ENCODE measurements at regions not wholly inside any gene's neighbourhood (a gene's known extent, or its start where the extent isn't known, plus 50 kb on each side); places are given as distances from the start of the nearest gene placed in this dataset.
A peak's percentile ranks its signal among the peaks of the same experiment; 100 is the strongest.
"Not testable (repeated sequence)": the region's sequence is repeated elsewhere in the genome, so short reads cannot be mapped to it uniquely, and the experiment has no call there.

- H3K9me3 ChIP-seq; H3K4me3 ChIP-seq (ENCODE audit: control insufficient read depth in 1 of 2, extremely low read depth in 1 of 2, low read length in 1 of 2); H3K27me3 ChIP-seq (replicated peaks in 1 of 2; ENCODE audit: control insufficient read depth in 2 of 2, extremely low read depth in 1 of 2, insufficient read depth in 2 of 2, low read length in 1 of 2); H3K36me3 ChIP-seq (ENCODE audit: control insufficient read depth in 2 of 2, extremely low read depth in 1 of 2, insufficient read depth in 1 of 2, low read length in 1 of 2); H3K27ac ChIP-seq (ENCODE audit: low read length); H3K4me1 Mint-ChIP-seq; CTCF ChIA-PET; POLR2A ChIA-PET; H3K27me3 Mint-ChIP-seq; ATAC-seq (replicated peaks in 1 of 4); H3K4me1 ChIP-seq (ENCODE audit: control insufficient read depth in 1 of 2, extremely low read depth in 1 of 2, insufficient read depth in 2 of 2, low read length in 2 of 2); DNase-seq; H3K27ac Mint-ChIP-seq; H3K4me3 Mint-ChIP-seq; H3K36me3 Mint-ChIP-seq: not testable (repeated sequence)
- peaks cover 13 to 25% (median 14%) of the 10 kb centered on the region in 3 donors for H3K9me3 Mint-ChIP-seq
- WGBS (ENCODE audit: insufficient coverage), result no CpG with 5 or more reads among the region's 1 CpG
Measured at GRCh38 chr9:108731292-108731691, 124.5 kb downstream of the ACTL7B start.

GRCh38 chr9:108727580-108728111 lies 128.1 kb downstream of the ACTL7B start:
- CTCF ChIA-PET, result no interaction called here
- H3K4me1 ChIP-seq (ENCODE audit: control insufficient read depth in 1 of 2, extremely low read depth in 1 of 2, insufficient read depth in 2 of 2, low read length in 2 of 2), result no peaks in the 10 kb centered on the region
- no peak overlapping the region for H3K27ac Mint-ChIP-seq
- no peaks in the 10 kb centered on the region for H3K36me3 ChIP-seq (ENCODE audit: control insufficient read depth in 2 of 2, extremely low read depth in 1 of 2, insufficient read depth in 1 of 2, low read length in 1 of 2)
- DNase-seq (peak in 1 of 35 experiments; percentile 4), ATAC-seq (replicated peaks in 1 of 4) (no peak)
- no peaks in the 10 kb centered on the region for H3K4me1 Mint-ChIP-seq
- peaks cover 0 to 4% of the 10 kb centered on the region in 2 experiments for H3K27me3 ChIP-seq (replicated peaks in 1 of 2; ENCODE audit: control insufficient read depth in 2 of 2, extremely low read depth in 1 of 2, insufficient read depth in 2 of 2, low read length in 1 of 2)
- 25% methylated on average over 1 of the region's 2 CpGs for WGBS (ENCODE audit: insufficient coverage)
- H3K27ac ChIP-seq (ENCODE audit: low read length), result no peak overlapping the region
- no peaks in the 10 kb centered on the region for H3K9me3 ChIP-seq
- no peaks in the 10 kb centered on the region for H3K36me3 Mint-ChIP-seq
- H3K4me3 ChIP-seq (ENCODE audit: control insufficient read depth in 1 of 2, extremely low read depth in 1 of 2, low read length in 1 of 2), result no peak overlapping the region
- peaks cover 8 to 16% (median 9%) of the 10 kb centered on the region in 3 donors for H3K9me3 Mint-ChIP-seq
- no peak overlapping the region for H3K4me3 Mint-ChIP-seq
- H3K27me3 Mint-ChIP-seq, result peaks cover 0 to 3% of the 10 kb centered on the region in 2 donors
- POLR2A ChIA-PET, result no interaction called here

- H3K4me1 Mint-ChIP-seq, result no peaks in the 10 kb centered on the region
- no peak for ATAC-seq (replicated peaks in 1 of 4)
- H3K27me3 Mint-ChIP-seq, result peaks cover 0 to 3% of the 10 kb centered on the region in 2 donors
- no peaks in the 10 kb centered on the region for H3K36me3 Mint-ChIP-seq
- DNase-seq, result no peak
- CTCF ChIA-PET, result interaction anchor here in 1 of 2 donors (0.6 kb wide), 1 partner anchor 41 kb away, joined by 4 read pairs; no protein-coding TSS in a partner anchor
- H3K4me3 ChIP-seq (ENCODE audit: control insufficient read depth in 1 of 2, extremely low read depth in 1 of 2, low read length in 1 of 2), result no peak overlapping the region
- no peaks in the 10 kb centered on the region for H3K36me3 ChIP-seq (ENCODE audit: control insufficient read depth in 2 of 2, extremely low read depth in 1 of 2, insufficient read depth in 1 of 2, low read length in 1 of 2)
- no CpG with 5 or more reads among the region's 5 CpGs for WGBS (ENCODE audit: insufficient coverage)
- no peak overlapping the region for H3K4me3 Mint-ChIP-seq
- H3K9me3 ChIP-seq, result no peaks in the 10 kb centered on the region
- H3K4me1 ChIP-seq (ENCODE audit: control insufficient read depth in 1 of 2, extremely low read depth in 1 of 2, insufficient read depth in 2 of 2, low read length in 2 of 2), result no peaks in the 10 kb centered on the region
- H3K27ac ChIP-seq (ENCODE audit: low read length), result no peak overlapping the region
- H3K27me3 ChIP-seq (replicated peaks in 1 of 2; ENCODE audit: control insufficient read depth in 2 of 2, extremely low read depth in 1 of 2, insufficient read depth in 2 of 2, low read length in 1 of 2), result peaks cover 0 to 5% of the 10 kb centered on the region in 2 experiments
- no peak overlapping the region for H3K27ac Mint-ChIP-seq
- H3K9me3 Mint-ChIP-seq, result peaks cover 0 to 3% (median 0%) of the 10 kb centered on the region in 3 donors
- POLR2A ChIA-PET, result no interaction called here
Measured at GRCh38 chr9:108724652-108725051, 131.1 kb downstream of the ACTL7B start.

GRCh38 chr9:108724122-108724521 lies 131.7 kb downstream of the ACTL7B start:
- POLR2A ChIA-PET, result no interaction called here
- H3K9me3 Mint-ChIP-seq, result peaks cover 0 to 3% (median 0%) of the 10 kb centered on the region in 3 donors
- no peak overlapping the region for H3K4me3 Mint-ChIP-seq

GRCh38 chr9:108722396-108722795 lies 133.4 kb downstream of the ACTL7B start:
- Mint-ChIP-seq H3K27me3 (no peaks in the 10 kb centered on the region), H3K4me3 (no peak overlapping the region), H3K27ac (no peak overlapping the region), H3K36me3 (no peaks in the 10 kb centered on the region), H3K9me3 (peaks cover 0 to 5% (median 0%) of the 10 kb centered on the region in 3 donors), H3K4me1 (no peaks in the 10 kb centered on the region)
- 74% methylated on average over 7 of the region's 7 CpGs for WGBS (ENCODE audit: insufficient coverage)
- ChIA-PET POLR2A (no interaction called here), CTCF (no interaction called here)
- Histone ChIP-seq H3K9me3 (no peaks in the 10 kb centered on the region), H3K36me3 (ENCODE audit: control insufficient read depth in 2 of 2, extremely low read depth in 1 of 2, insufficient read depth in 1 of 2, low read length in 1 of 2) (no peaks in the 10 kb centered on the region), H3K27ac (ENCODE audit: low read length) (no peak overlapping the region), H3K27me3 (replicated peaks in 1 of 2; ENCODE audit: control insufficient read depth in 2 of 2, extremely low read depth in 1 of 2, insufficient read depth in 2 of 2, low read length in 1 of 2) (peaks cover 0 to 3% of the 10 kb centered on the region in 2 experiments), H3K4me1 (ENCODE audit: control insufficient read depth in 1 of 2, extremely low read depth in 1 of 2, insufficient read depth in 2 of 2, low read length in 2 of 2) (no peaks in the 10 kb centered on the region), H3K4me3 (ENCODE audit: control insufficient read depth in 1 of 2, extremely low read depth in 1 of 2, low read length in 1 of 2) (no peak overlapping the region)
- ATAC-seq (replicated peaks in 1 of 4) (no peak), DNase-seq (no peak)

More at GRCh38 chr9:108724122-108724521, 131.7 kb downstream of the ACTL7B start:
- H3K4me1 ChIP-seq (ENCODE audit: control insufficient read depth in 1 of 2, extremely low read depth in 1 of 2, insufficient read depth in 2 of 2, low read length in 2 of 2), result no peaks in the 10 kb centered on the region
- H3K36me3 ChIP-seq (ENCODE audit: control insufficient read depth in 2 of 2, extremely low read depth in 1 of 2, insufficient read depth in 1 of 2, low read length in 1 of 2), result no peaks in the 10 kb centered on the region
- no peaks in the 10 kb centered on the region for H3K9me3 ChIP-seq
- CTCF ChIA-PET, result no interaction called here
- no peak overlapping the region for H3K27ac Mint-ChIP-seq
- ATAC-seq (replicated peaks in 1 of 4) (no peak), DNase-seq (no peak)
- no peaks in the 10 kb centered on the region for H3K4me1 Mint-ChIP-seq
- no peaks in the 10 kb centered on the region for H3K36me3 Mint-ChIP-seq
- H3K4me3 ChIP-seq (ENCODE audit: control insufficient read depth in 1 of 2, extremely low read depth in 1 of 2, low read length in 1 of 2), result no peak overlapping the region
- no CpG with 5 or more reads among the region's 4 CpGs for WGBS (ENCODE audit: insufficient coverage)
- peaks cover 0 to 3% of the 10 kb centered on the region in 2 donors for H3K27me3 Mint-ChIP-seq
- peaks cover 0 to 5% of the 10 kb centered on the region in 2 experiments for H3K27me3 ChIP-seq (replicated peaks in 1 of 2; ENCODE audit: control insufficient read depth in 2 of 2, extremely low read depth in 1 of 2, insufficient read depth in 2 of 2, low read length in 1 of 2)
- no peak overlapping the region for H3K27ac ChIP-seq (ENCODE audit: low read length)

GRCh38 chr9:108720191-108720642 lies 135.6 kb downstream of the ACTL7B start:
- Histone ChIP-seq H3K4me1 (ENCODE audit: control insufficient read depth in 1 of 2, extremely low read depth in 1 of 2, insufficient read depth in 2 of 2, low read length in 2 of 2) (no peaks in the 10 kb centered on the region), H3K27me3 (replicated peaks in 1 of 2; ENCODE audit: control insufficient read depth in 2 of 2, extremely low read depth in 1 of 2, insufficient read depth in 2 of 2, low read length in 1 of 2) (peaks cover 0 to 3% of the 10 kb centered on the region in 2 experiments), H3K9me3 (no peaks in the 10 kb centered on the region), H3K27ac (ENCODE audit: low read length) (no peak overlapping the region), H3K36me3 (ENCODE audit: control insufficient read depth in 2 of 2, extremely low read depth in 1 of 2, insufficient read depth in 1 of 2, low read length in 1 of 2) (no peaks in the 10 kb centered on the region), H3K4me3 (ENCODE audit: control insufficient read depth in 1 of 2, extremely low read depth in 1 of 2, low read length in 1 of 2) (no peak overlapping the region)
- CTCF ChIA-PET, result no interaction called here
- H3K36me3 Mint-ChIP-seq, result no peaks in the 10 kb centered on the region
- peaks cover 0 to 14% (median 9%) of the 10 kb centered on the region in 3 donors for H3K9me3 Mint-ChIP-seq
- H3K27ac Mint-ChIP-seq, result no peak overlapping the region
- POLR2A ChIA-PET, result no interaction called here
- 67% methylated on average over 1 of the region's 2 CpGs for WGBS (ENCODE audit: insufficient coverage)
- DNase-seq (no peak), ATAC-seq (replicated peaks in 1 of 4) (no peak)
- H3K4me1 Mint-ChIP-seq, result no peaks in the 10 kb centered on the region
- no peaks in the 10 kb centered on the region for H3K27me3 Mint-ChIP-seq
- H3K4me3 Mint-ChIP-seq, result no peak overlapping the region

GRCh38 chr9:108710424-108710823 lies 145.4 kb downstream of the ACTL7B start:
- H3K9me3 Mint-ChIP-seq, result peaks cover 3 to 7% (median 5%) of the 10 kb centered on the region in 3 donors

More at GRCh38 chr9:108710424-108710823, 145.4 kb downstream of the ACTL7B start:
- no peaks in the 10 kb centered on the region for H3K9me3 ChIP-seq
- Mint-ChIP-seq H3K27ac (no peak overlapping the region), H3K4me3 (no peak overlapping the region), H3K36me3 (no peaks in the 10 kb centered on the region), H3K4me1 (no peaks in the 10 kb centered on the region), H3K27me3 (peaks cover 1 to 4% of the 10 kb centered on the region in 2 donors)
- POLR2A ChIA-PET, result no interaction called here
- no peak overlapping the region for H3K4me3 ChIP-seq (ENCODE audit: control insufficient read depth in 1 of 2, extremely low read depth in 1 of 2, low read length in 1 of 2)
- DNase-seq (no peak), ATAC-seq (replicated peaks in 1 of 4) (no peak)
- H3K27ac ChIP-seq (ENCODE audit: low read length), result no peak overlapping the region
- CTCF ChIA-PET, result no interaction called here
- H3K27me3 ChIP-seq (replicated peaks in 1 of 2; ENCODE audit: control insufficient read depth in 2 of 2, extremely low read depth in 1 of 2, insufficient read depth in 2 of 2, low read length in 1 of 2), result peaks cover 0 to 7% of the 10 kb centered on the region in 2 experiments
- no peaks in the 10 kb centered on the region for H3K36me3 ChIP-seq (ENCODE audit: control insufficient read depth in 2 of 2, extremely low read depth in 1 of 2, insufficient read depth in 1 of 2, low read length in 1 of 2)
- no peaks in the 10 kb centered on the region for H3K4me1 ChIP-seq (ENCODE audit: control insufficient read depth in 1 of 2, extremely low read depth in 1 of 2, insufficient read depth in 2 of 2, low read length in 2 of 2)
- 30% methylated on average over 3 of the region's 3 CpGs for whole genome bisulfite sequencing (ENCODE audit: insufficient coverage)
